ENCODE measurements at regions not wholly inside any gene's neighbourhood (a gene's known extent, or its start where the extent isn't known, plus 50 kb on each side); places are given as distances from the start of the nearest gene placed in this dataset.

- TF ChIP-seq USF1 (IDR thresholded peaks at IDR 0.05) (no peak), FOXM1 (IDR thresholded peaks at IDR 0.05; ENCODE audit: borderline replicate concordance, low read depth) (no peak), TAF1 (IDR thresholded peaks at IDR 0.05; ENCODE audit: low read depth) (no peak), MAX (IDR thresholded peaks at IDR 0.05) (no peak), EP300 (IDR thresholded peaks at IDR 0.05; ENCODE audit: borderline replicate concordance) (no peak), TCF12 (IDR thresholded peaks at IDR 0.05; ENCODE audit: low read depth) (no peak)
Measured at GRCh38 chr6:66556936-66557335, 849.9 kb upstream of the EYS start.

GRCh38 chr6:66555082-66555481 is 848.1 kb upstream of the EYS start:
- TF ChIP-seq TAF1 (IDR thresholded peaks at IDR 0.05; ENCODE audit: low read depth), result no peak
- TF ChIP-seq FOXM1 (IDR thresholded peaks at IDR 0.05; ENCODE audit: borderline replicate concordance, low read depth), result no peak
- no peak for TF ChIP-seq CREB1 (IDR thresholded peaks at IDR 0.05; ENCODE audit: low read depth)
- TF ChIP-seq TCF12 (IDR thresholded peaks at IDR 0.05; ENCODE audit: low read depth), result no peak
- no peak for TF ChIP-seq NFIC (IDR thresholded peaks at IDR 0.05)
- TF ChIP-seq RAD21 (IDR thresholded peaks at IDR 0.05; ENCODE audit: low read depth), result no peak
- no peak for TF ChIP-seq USF1 (IDR thresholded peaks at IDR 0.05)

GRCh38 chr6:66553441-66553840 is 846.4 kb upstream of the EYS start:
- no peak for TF ChIP-seq NFIC (IDR thresholded peaks at IDR 0.05)
- no peak for TF ChIP-seq USF1 (IDR thresholded peaks at IDR 0.05)
- TF ChIP-seq TEAD4 (IDR thresholded peaks at IDR 0.05), result no peak
- no peak for TF ChIP-seq MAX (IDR thresholded peaks at IDR 0.05)
- no peak for TF ChIP-seq ZBTB7A (IDR thresholded peaks at IDR 0.05; ENCODE audit: low read depth)
- no peak for TF ChIP-seq TAF1 (IDR thresholded peaks at IDR 0.05; ENCODE audit: low read depth)
- TF ChIP-seq EP300 (IDR thresholded peaks at IDR 0.05; ENCODE audit: borderline replicate concordance), result no peak
- no peak for TF ChIP-seq CEBPB (IDR thresholded peaks at IDR 0.05)
- TF ChIP-seq CREB1 (IDR thresholded peaks at IDR 0.05; ENCODE audit: low read depth), result no peak

- TF ChIP-seq FOXM1 (IDR thresholded peaks at IDR 0.05; ENCODE audit: borderline replicate concordance, low read depth), result no peak
- no peak for TF ChIP-seq YY1 (IDR thresholded peaks at IDR 0.05; ENCODE audit: low read depth)
- no peak for TF ChIP-seq CEBPB (IDR thresholded peaks at IDR 0.05)
- TF ChIP-seq TAF1 (IDR thresholded peaks at IDR 0.05; ENCODE audit: low read depth), result no peak
- TF ChIP-seq USF1 (IDR thresholded peaks at IDR 0.05), result no peak
- TF ChIP-seq TCF12 (IDR thresholded peaks at IDR 0.05; ENCODE audit: low read depth), result no peak
- no peak for TF ChIP-seq CREB1 (IDR thresholded peaks at IDR 0.05; ENCODE audit: low read depth)
- no peak for TF ChIP-seq MAX (IDR thresholded peaks at IDR 0.05)
- no peak for TF ChIP-seq REST (IDR thresholded peaks at IDR 0.05; ENCODE audit: low read depth)
- TF ChIP-seq EP300 (IDR thresholded peaks at IDR 0.05; ENCODE audit: borderline replicate concordance), result no peak
- TF ChIP-seq EGR1 (IDR thresholded peaks at IDR 0.05), result no peak
Measured at GRCh38 chr6:66538551-66539135, 831.6 kb upstream of the EYS start.

GRCh38 chr6:66533921-66534404 is 826.9 kb upstream of the EYS start:
- no peak for TF ChIP-seq REST (IDR thresholded peaks at IDR 0.05; ENCODE audit: low read depth)
- TF ChIP-seq CREB1 (IDR thresholded peaks at IDR 0.05; ENCODE audit: low read depth), result no peak
- no peak for TF ChIP-seq USF1 (IDR thresholded peaks at IDR 0.05)
- TF ChIP-seq EP300 (IDR thresholded peaks at IDR 0.05; ENCODE audit: borderline replicate concordance), result no peak
- TF ChIP-seq ZBTB7A (IDR thresholded peaks at IDR 0.05; ENCODE audit: low read depth), result no peak
- no peak for TF ChIP-seq MAX (IDR thresholded peaks at IDR 0.05)
- no peak for TF ChIP-seq FOXM1 (IDR thresholded peaks at IDR 0.05; ENCODE audit: borderline replicate concordance, low read depth)
- TF ChIP-seq NFIC (IDR thresholded peaks at IDR 0.05), result no peak
- TF ChIP-seq YY1 (IDR thresholded peaks at IDR 0.05; ENCODE audit: low read depth), result no peak
- TF ChIP-seq EGR1 (IDR thresholded peaks at IDR 0.05), result no peak
- no peak for TF ChIP-seq CEBPB (IDR thresholded peaks at IDR 0.05)
- TF ChIP-seq TAF1 (IDR thresholded peaks at IDR 0.05; ENCODE audit: low read depth), result no peak
- no peak for TF ChIP-seq TCF12 (IDR thresholded peaks at IDR 0.05; ENCODE audit: low read depth)
- no peak for TF ChIP-seq TEAD4 (IDR thresholded peaks at IDR 0.05)
- TF ChIP-seq RAD21 (IDR thresholded peaks at IDR 0.05; ENCODE audit: low read depth), result no peak
